ENCODE measurements at regions not wholly inside any gene's neighbourhood (a gene's known extent, or its start where the extent isn't known, plus 50 kb on each side); places are given as distances from the start of the nearest gene placed in this dataset.

GRCh38 chr7:67698354-67698753 lies 701.7 kb downstream of the TYW1 start:
- no peak for TF ChIP-seq CTCF (IDR thresholded peaks at IDR 0.05; ENCODE audit: borderline replicate concordance, extremely low read depth, low read length, poor library complexity, severe bottlenecking)
- TF ChIP-seq EZH2 (IDR thresholded peaks at IDR 0.05; ENCODE audit: borderline replicate concordance, low read depth, low read length, severe bottlenecking): no peak

Measured in DND-41 (cell line).